ENCODE measurements at regions not wholly inside any gene's neighbourhood (a gene's known extent, or its start where the extent isn't known, plus 50 kb on each side); places are given as distances from the start of the nearest gene placed in this dataset.

DNA sequence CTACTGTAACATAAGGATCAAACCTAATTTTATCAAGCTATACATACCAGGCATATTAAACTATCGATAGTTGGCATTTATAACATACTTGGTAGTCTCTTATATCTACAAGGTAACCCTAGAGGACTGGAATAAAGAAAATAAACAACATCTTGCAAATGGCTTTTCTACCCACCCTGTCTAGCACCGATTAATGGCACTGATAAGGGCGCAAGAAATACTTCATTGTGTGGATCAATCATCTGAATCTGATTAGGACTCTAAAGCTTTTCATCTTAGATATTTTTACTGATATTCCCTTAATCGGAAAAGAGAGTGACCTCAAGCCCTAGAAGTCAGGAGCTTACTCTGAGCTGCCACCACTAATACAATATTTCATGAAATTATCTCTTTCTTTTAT is 1461.7 kb upstream of the PIK3C3 start:
- no peak for TF ChIP-seq POLR2A (IDR thresholded peaks at IDR 0.05)
- TF ChIP-seq, protein P1, sequence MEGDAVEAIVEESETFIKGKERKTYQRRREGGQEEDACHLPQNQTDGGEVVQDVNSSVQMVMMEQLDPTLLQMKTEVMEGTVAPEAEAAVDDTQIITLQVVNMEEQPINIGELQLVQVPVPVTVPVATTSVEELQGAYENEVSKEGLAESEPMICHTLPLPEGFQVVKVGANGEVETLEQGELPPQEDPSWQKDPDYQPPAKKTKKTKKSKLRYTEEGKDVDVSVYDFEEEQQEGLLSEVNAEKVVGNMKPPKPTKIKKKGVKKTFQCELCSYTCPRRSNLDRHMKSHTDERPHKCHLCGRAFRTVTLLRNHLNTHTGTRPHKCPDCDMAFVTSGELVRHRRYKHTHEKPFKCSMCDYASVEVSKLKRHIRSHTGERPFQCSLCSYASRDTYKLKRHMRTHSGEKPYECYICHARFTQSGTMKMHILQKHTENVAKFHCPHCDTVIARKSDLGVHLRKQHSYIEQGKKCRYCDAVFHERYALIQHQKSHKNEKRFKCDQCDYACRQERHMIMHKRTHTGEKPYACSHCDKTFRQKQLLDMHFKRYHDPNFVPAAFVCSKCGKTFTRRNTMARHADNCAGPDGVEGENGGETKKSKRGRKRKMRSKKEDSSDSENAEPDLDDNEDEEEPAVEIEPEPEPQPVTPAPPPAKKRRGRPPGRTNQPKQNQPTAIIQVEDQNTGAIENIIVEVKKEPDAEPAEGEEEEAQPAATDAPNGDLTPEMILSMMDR (IDR thresholded peaks at IDR 0.05), result no peak
- no peak for TF ChIP-seq EP300 (IDR thresholded peaks at IDR 0.05)
- Histone ChIP-seq H3K36me3 (no peaks in the 10 kb centered on the region), H3K9me3 (no peaks in the 10 kb centered on the region), H3K27ac (no peak overlapping the region), H3K4me3 (no peak overlapping the region), H3K27me3 (no peaks in the 10 kb centered on the region), H3K4me1 (no peaks in the 10 kb centered on the region)
- no peak for DNase-seq (ENCODE audit: low spot score in 2 of 2)
- WGBS, 2 donors, result 46 to 72% methylated on average over 4 of the region's 4 CpGs

DNA sequence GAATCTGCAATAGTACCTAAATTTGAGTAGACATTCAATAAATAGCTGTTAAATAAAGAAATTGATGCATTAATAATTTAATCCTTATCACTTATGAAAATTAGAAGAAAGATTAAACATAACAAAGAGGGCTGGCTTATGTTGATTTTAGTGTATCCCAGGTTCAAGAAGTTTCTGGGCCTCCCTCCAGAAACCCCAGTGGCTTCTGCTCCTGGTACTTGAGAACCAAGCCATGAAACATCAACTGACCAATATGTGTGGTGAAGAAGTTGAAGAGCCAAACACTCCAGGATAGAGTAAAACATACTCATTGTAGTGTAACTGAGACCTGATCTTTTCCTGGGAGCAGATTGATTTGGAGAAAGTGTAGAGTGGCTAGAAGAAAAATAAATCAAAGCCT is 1465.7 kb upstream of the PIK3C3 start:
- no peak for TF ChIP-seq EP300 (IDR thresholded peaks at IDR 0.05)
- DNase-seq (ENCODE audit: low spot score in 2 of 2), result no peak
- H3K27me3 ChIP-seq, result no peaks in the 10 kb centered on the region
- H3K36me3 ChIP-seq, result no peaks in the 10 kb centered on the region
- H3K27ac ChIP-seq, result no peak overlapping the region
- no peaks in the 10 kb centered on the region for H3K4me1 ChIP-seq
- H3K4me3 ChIP-seq, result no peak overlapping the region
- no peaks in the 10 kb centered on the region for H3K9me3 ChIP-seq

DNA sequence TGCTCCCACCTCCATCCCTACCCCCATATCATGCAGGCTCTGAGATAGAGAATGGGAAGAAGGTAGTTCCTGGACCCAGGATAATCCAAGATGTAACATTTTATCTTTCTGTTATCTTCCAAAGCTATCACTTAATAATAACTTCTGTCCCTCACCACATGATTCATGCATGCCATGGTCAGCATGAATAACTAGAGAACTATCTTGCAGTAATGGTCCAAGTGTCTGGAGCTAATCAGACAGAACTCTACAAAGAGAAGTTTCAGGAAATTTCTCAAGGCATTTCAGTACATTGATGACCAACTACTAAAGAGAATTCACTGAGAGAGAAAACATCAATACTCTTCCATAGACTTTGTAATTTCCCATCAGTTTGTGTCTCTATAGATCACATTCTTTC is 1469.7 kb upstream of the PIK3C3 start:
- Histone ChIP-seq H3K9me3 (no peaks in the 10 kb centered on the region), H3K4me1 (no peaks in the 10 kb centered on the region), H3K36me3 (no peaks in the 10 kb centered on the region), H3K4me3 (no peak overlapping the region), H3K27ac (no peak overlapping the region), H3K27me3 (no peaks in the 10 kb centered on the region)
- no peak for TF ChIP-seq POLR2A (IDR thresholded peaks at IDR 0.05)
- TF ChIP-seq, protein P1 (IDR thresholded peaks at IDR 0.05), result no peak
- TF ChIP-seq EP300 (IDR thresholded peaks at IDR 0.05), result no peak
- DNase-seq (ENCODE audit: low spot score in 2 of 2), result no peak

DNA sequence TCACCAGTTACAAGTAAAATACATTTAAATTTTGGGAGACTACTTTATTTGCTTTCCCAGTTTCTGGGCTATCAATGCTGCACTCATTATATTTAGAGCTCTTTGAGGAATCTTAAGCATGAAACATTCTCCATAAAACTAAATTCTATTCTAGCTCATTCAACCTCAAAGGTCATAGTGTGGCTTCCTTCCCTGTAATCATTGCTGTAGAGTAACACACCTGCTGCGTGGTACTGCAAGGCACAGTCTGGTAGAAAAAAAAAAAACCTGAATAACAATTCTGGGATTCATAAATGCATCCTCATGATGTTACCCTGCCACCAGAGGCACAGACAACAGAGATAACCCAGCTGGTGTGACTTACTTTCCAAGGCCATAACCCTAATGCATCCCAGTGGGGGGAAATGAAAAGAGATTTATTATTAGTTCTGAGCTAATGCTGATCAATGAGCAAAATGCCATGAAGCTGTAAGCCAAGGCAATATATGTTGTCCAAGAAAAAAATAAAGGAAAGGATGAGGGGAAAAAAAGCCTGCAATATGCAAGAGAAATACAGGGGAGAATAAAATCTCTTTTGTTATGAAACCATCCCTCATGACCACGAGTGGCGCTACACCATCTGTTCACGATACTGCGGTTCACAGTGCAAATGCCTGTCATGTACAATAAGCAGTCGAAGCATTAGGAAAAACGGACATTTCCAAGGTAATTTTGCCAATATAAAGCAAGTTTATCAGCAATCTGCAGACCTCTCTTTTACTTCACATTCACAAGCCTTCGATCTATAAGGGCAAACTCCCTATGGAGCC is 1481.6 kb upstream of the PIK3C3 start:
- no peaks in the 10 kb centered on the region for H3K4me1 ChIP-seq
- H3K4me3 ChIP-seq, result no peak overlapping the region
- no peaks in the 10 kb centered on the region for H3K9me3 ChIP-seq
- DNase-seq (ENCODE audit: low spot score in 2 of 2), result no peak
- 75 to 83% methylated on average over 8 of the region's 8 CpGs for WGBS, 2 donors
- no peaks in the 10 kb centered on the region for H3K36me3 ChIP-seq
- TF ChIP-seq, protein P1 (IDR thresholded peaks at IDR 0.05), result no peak
- no peak for TF ChIP-seq POLR2A (IDR thresholded peaks at IDR 0.05)
- TF ChIP-seq EP300 (IDR thresholded peaks at IDR 0.05), result no peak
- H3K27ac ChIP-seq, result no peak overlapping the region
- H3K27me3 ChIP-seq, result no peaks in the 10 kb centered on the region

DNA sequence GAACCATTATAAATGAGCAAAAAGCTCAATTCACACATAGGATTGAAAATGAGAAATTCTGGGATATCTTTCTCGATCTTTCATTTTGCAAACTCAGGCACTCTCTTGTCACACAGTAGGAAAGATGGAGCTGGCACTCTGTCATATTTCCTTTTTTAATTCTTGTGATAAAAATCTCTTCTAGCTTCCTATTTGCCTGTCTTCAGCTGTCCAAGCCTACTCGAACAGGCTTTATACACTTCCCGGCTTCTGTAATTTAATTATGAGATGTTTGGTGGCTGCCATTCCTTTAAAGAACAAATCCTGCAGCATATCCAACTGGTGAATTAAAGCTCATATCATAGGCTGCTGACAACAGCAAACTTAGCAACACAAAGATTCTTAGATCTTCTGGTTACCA is 1484.3 kb upstream of the PIK3C3 start:
- Histone ChIP-seq H3K27me3 (no peaks in the 10 kb centered on the region), H3K36me3 (no peaks in the 10 kb centered on the region), H3K4me3 (no peak overlapping the region), H3K27ac (no peak overlapping the region), H3K4me1 (no peaks in the 10 kb centered on the region), H3K9me3 (no peaks in the 10 kb centered on the region)
- 88 to 91% methylated on average over 3 of the region's 3 CpGs for WGBS, 2 donors
- TF ChIP-seq POLR2A (IDR thresholded peaks at IDR 0.05), result no peak
- TF ChIP-seq, protein P1 (IDR thresholded peaks at IDR 0.05), result no peak
- TF ChIP-seq EP300 (IDR thresholded peaks at IDR 0.05), result no peak
- no peak for DNase-seq (ENCODE audit: low spot score in 2 of 2)
